ENCODE measurements at regions not wholly inside any gene's neighbourhood (a gene's known extent, or its start where the extent isn't known, plus 50 kb on each side); places are given as distances from the start of the nearest gene placed in this dataset.

- no peak overlapping the region for H3K4me3 ChIP-seq (ENCODE audit: low read depth, low read length)
- no peak for TF ChIP-seq CTCF (IDR thresholded peaks at IDR 0.05; ENCODE audit: insufficient read depth, low read depth, low read length)
- DNase-seq (ENCODE audit: low read depth) = peak; percentile 97
These were observed 96.7 kb upstream of the COL5A2 start for GRCh38 chr2:189276277-189276676.

- DNase-seq (ENCODE audit: low read depth) = no peak
- no peak for TF ChIP-seq CTCF (IDR thresholded peaks at IDR 0.05; ENCODE audit: insufficient read depth, low read depth, low read length)
- H3K4me3 ChIP-seq (ENCODE audit: low read depth, low read length) = no peak overlapping the region
These were observed 101.6 kb upstream of the COL5A2 start for GRCh38 chr2:189281201-189281600.

DNA sequence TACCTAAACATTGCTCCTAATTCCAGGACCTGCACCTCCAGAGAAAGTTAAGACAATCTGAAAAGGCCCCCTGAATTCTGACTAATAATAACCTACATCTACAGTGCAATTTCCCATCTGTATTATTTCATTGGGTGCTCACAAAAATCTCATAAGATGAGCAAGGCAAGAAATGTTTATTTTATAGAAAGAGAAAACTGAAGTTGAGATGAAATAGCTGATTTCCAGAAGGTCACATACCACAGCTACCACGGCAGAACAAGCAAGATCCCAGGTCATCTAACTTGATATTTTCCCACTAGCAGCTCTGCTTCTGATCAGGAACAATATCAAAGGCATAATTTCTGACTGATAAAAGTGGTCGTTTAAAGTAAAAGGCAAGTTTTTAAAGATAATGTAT is 105.8 kb upstream of the COL5A2 start:
- peak; percentile 39 for DNase-seq (ENCODE audit: low read depth)
- TF ChIP-seq CTCF (IDR thresholded peaks at IDR 0.05; ENCODE audit: insufficient read depth, low read depth, low read length) = no peak
- no peak overlapping the region for H3K4me3 ChIP-seq (ENCODE audit: low read depth, low read length)

GRCh38 chr2:189285962-189286645 is 106.5 kb upstream of the COL5A2 start:
- TF ChIP-seq CTCF (IDR thresholded peaks at IDR 0.05; ENCODE audit: insufficient read depth, low read depth, low read length) = no peak
- H3K4me3 ChIP-seq (ENCODE audit: low read depth, low read length) = no peak overlapping the region
- DNase-seq (ENCODE audit: low read depth) = peak; percentile 96

GRCh38 chr2:189287363-189287762 is 107.8 kb upstream of the COL5A2 start:
- no peak for DNase-seq (ENCODE audit: low read depth)
- no peak overlapping the region for H3K4me3 ChIP-seq (ENCODE audit: low read depth, low read length)
- no peak for TF ChIP-seq CTCF (IDR thresholded peaks at IDR 0.05; ENCODE audit: insufficient read depth, low read depth, low read length)

GRCh38 chr2:189287982-189288521 is 108.5 kb upstream of the COL5A2 start:
- TF ChIP-seq CTCF (IDR thresholded peaks at IDR 0.05; ENCODE audit: insufficient read depth, low read depth, low read length) = peak; percentile 57
- no peak overlapping the region for H3K4me3 ChIP-seq (ENCODE audit: low read depth, low read length)
- DNase-seq (ENCODE audit: low read depth) = peak; percentile 86

DNA sequence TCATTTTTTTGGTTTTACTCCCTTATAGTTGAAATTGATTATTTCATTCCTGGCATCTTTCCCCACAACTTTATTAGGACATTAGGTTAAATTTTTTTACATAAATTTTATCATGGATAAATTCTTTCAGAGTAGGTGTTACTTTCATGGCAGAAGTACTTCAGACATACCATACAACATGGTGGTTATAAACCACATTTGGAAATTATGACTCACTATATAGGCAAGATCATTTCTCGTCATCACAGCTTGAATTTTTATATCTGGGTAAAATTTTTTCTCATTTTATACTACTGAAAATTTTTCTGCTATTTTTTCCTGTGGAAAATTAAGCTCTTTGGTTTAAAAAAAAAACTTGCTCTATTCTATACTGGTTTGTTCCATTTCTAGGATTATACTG is 111.9 kb upstream of the COL5A2 start:
- no peak for DNase-seq (ENCODE audit: low read depth)
- TF ChIP-seq CTCF (IDR thresholded peaks at IDR 0.05; ENCODE audit: insufficient read depth, low read depth, low read length) = no peak
- H3K4me3 ChIP-seq (ENCODE audit: low read depth, low read length) = no peak overlapping the region

Data from fibroblast of villous mesenchyme (primary cell).